Naive thymus-derived CD8-positive, alpha-beta T cell (primary cell): ENCODE measurements at regions not wholly inside any gene's neighbourhood (a gene's known extent, or its start where the extent isn't known, plus 50 kb on each side); places are given as distances from the start of the nearest gene placed in this dataset.

Source experiments
- ATAC-seq, 2 donors: fragments of 150-1000 bp; cut with Tn5 transposase in 1 of 2; sonication (Bioruptor Pico), chemical (Tn5 transposase) in 1 of 2; 1 replicate in 1 of 2; 2 replicates in 1 of 2; pipeline ENCODE4 v1.10.0; 2021; ENCODE audit warnings: mild to moderate bottlenecking in 2 of 2, moderate library complexity in 2 of 2
- POLR2A ChIA-PET: fragments of 350-600 bp; sonication (Branson Sonifier 250); formaldehyde crosslinking; loops from one replicate; lab custom pipeline; 2021; ENCODE audit warnings: antibody characterized with exemption; lab: Charles Lee
- DNase-seq, 10 donors: peaks; one replicate each; pipeline versions ENCODE4 v3.0.0 to v3.0.0-alpha.2; 2020 to 2022
- H3K27ac Mint-ChIP-seq, 10 donors: one replicate each; pipeline ENCODE4 v1.8.0; 2020 to 2022; ENCODE audit warnings: mild to moderate bottlenecking in 10 of 10, mixed read lengths in 10 of 10, moderate library complexity in 4 of 10, inconsistent platforms in 1 of 10
- H3K27me3 Mint-ChIP-seq, 5 donors: one replicate each; pipeline ENCODE4 v1.8.0; 2021 to 2022; ENCODE audit warnings: mixed read lengths in 5 of 5
- H3K36me3 Mint-ChIP-seq, 3 donors: one replicate each; pipeline ENCODE4 v1.8.0; 2020 to 2022; ENCODE audit warnings: mixed read lengths in 3 of 3, mild to moderate bottlenecking in 2 of 3, inconsistent platforms in 1 of 3
- H3K4me1 Mint-ChIP-seq, 4 donors: one replicate each; pipeline ENCODE4 v1.8.0; 2021 to 2022; ENCODE audit warnings: mixed read lengths in 4 of 4
- H3K4me3 Mint-ChIP-seq, 10 donors: one replicate each; pipeline ENCODE4 v1.8.0; 2020 to 2022; ENCODE audit warnings: mild to moderate bottlenecking in 10 of 10, mixed read lengths in 10 of 10, moderate library complexity in 6 of 10, inconsistent platforms in 1 of 10
- H3K9me3 Mint-ChIP-seq, 9 donors: one replicate each; pipeline ENCODE4 v1.8.0; 2020 to 2022; ENCODE audit warnings: mixed read lengths in 9 of 9, mild to moderate bottlenecking in 3 of 9, inconsistent platforms in 1 of 9, moderate library complexity in 1 of 9

GRCh38 chr21:38205940-38206339, 50.9 kb upstream of the KCNJ15 start:
- Mint-ChIP-seq H3K4me3 (no peak overlapping the region), H3K27ac (no peak overlapping the region), H3K27me3 (peaks cover 21 to 71% (median 51%) of the 10 kb centered on the region in 5 donors), H3K9me3 (peaks cover 0 to 3% (median 0%) of the 10 kb centered on the region in 9 donors), H3K36me3 (no peaks in the 10 kb centered on the region), H3K4me1 (peaks cover 0 to 4% (median 0%) of the 10 kb centered on the region in 4 donors)
- POLR2A ChIA-PET = no interaction called here
- DNase-seq (no peak), ATAC-seq (no peak)

GRCh38 chr21:38206646-38207045, 50.1 kb upstream of the KCNJ15 start:
- peaks cover 0 to 3% (median 0%) of the 10 kb centered on the region in 9 donors for H3K9me3 Mint-ChIP-seq
- H3K27me3 Mint-ChIP-seq = peaks cover 25 to 73% (median 51%) of the 10 kb centered on the region in 5 donors
- H3K27ac Mint-ChIP-seq = no peak overlapping the region
- POLR2A ChIA-PET = no interaction called here
- DNase-seq = no peak
- ATAC-seq = no peak
- H3K36me3 Mint-ChIP-seq = no peaks in the 10 kb centered on the region
- H3K4me1 Mint-ChIP-seq = peaks cover 0 to 4% (median 0%) of the 10 kb centered on the region in 4 donors
- no peak overlapping the region for H3K4me3 Mint-ChIP-seq
